Mucosa of rectum (tissue), 2 donors: ENCODE measurements at regions not wholly inside any gene's neighbourhood (a gene's known extent, or its start where the extent isn't known, plus 50 kb on each side); places are given as distances from the start of the nearest gene placed in this dataset.
"Not testable (repeated sequence)": the region's sequence is repeated elsewhere in the genome, so short reads cannot be mapped to it uniquely, and the experiment has no call there.

Experiments used
- H3K27ac ChIP-seq, 2 donors: one replicate each; pipeline ENCODE4 v1.7.0; 2013; ENCODE audit warnings: inconsistent platforms in 2 of 2, low read depth in 2 of 2, low read length in 2 of 2
- H3K27me3 ChIP-seq, 2 donors: one replicate each; pipeline ENCODE4 v1.7.0; 2013; ENCODE audit warnings: low read length in 2 of 2; ENCODE audit not compliant: control insufficient read depth in 2 of 2, insufficient read depth in 2 of 2
- H3K36me3 ChIP-seq, 2 donors: one replicate each; pipeline ENCODE4 v1.7.0; 2013; ENCODE audit warnings: low read length in 2 of 2; ENCODE audit not compliant: control insufficient read depth in 2 of 2, insufficient read depth in 2 of 2
- H3K4me1 ChIP-seq, 2 donors: one replicate each; pipeline ENCODE4 v1.7.0; 2013; ENCODE audit warnings: low read length in 2 of 2, mild to moderate bottlenecking in 1 of 2; ENCODE audit not compliant: control insufficient read depth in 2 of 2, insufficient read depth in 2 of 2
- H3K4me3 ChIP-seq, 2 donors: one replicate each; pipeline ENCODE4 v1.7.0; 2013; ENCODE audit warnings: low read length in 2 of 2
- H3K9ac ChIP-seq, 2 donors: one replicate each; pipeline ENCODE4 v1.7.0; 2013; ENCODE audit warnings: low read length in 2 of 2, low read depth in 1 of 2, mild to moderate bottlenecking in 1 of 2
- H3K9me3 ChIP-seq, 2 donors: one replicate each; pipeline ENCODE4 v1.7.0; 2013; ENCODE audit warnings: low read length in 2 of 2; ENCODE audit not compliant: control insufficient read depth in 2 of 2
- donor health status: healthy.
- donor health status: Normal muscosa, but diverticular disease.

DNA sequence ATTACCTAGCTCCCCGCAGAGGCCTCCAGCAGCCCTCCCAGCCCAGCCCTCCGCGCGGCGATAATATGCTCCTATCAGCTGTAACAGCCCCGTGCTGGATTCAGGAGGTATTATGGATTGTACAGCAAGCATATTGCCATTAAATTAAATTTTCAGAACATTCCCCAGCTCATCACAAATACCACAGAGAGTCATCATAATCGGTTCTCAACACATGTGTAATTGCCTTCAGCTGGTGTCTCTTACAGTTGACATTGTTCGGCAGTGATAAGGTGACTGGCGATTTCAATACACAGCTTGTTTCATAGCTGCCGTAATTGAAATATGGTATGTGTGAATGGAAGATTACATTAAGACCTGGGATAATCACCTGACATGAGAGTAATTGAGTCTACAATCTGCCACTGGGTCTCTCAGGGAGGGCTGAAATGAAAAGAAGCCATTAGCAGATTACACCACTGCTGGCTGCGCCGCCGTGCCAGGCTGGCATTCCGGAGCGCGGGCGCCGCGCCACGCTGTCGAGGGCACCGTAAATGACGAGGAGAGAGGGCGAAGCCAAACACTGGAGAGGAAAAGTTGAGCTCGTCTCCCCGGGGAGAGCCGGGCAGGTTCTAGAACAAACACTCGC is 549.4 kb upstream of the SALL3 start:
- H3K9me3 ChIP-seq: peaks cover 0 to 5% of the 10 kb centered on the region in 2 donors
- H3K4me1 ChIP-seq: no peaks in the 10 kb centered on the region
- H3K27ac ChIP-seq: no peak overlapping the region
- no peak overlapping the region for H3K4me3 ChIP-seq
- no peaks in the 10 kb centered on the region for H3K27me3 ChIP-seq
- H3K9ac ChIP-seq: no peak overlapping the region
- no peaks in the 10 kb centered on the region for H3K36me3 ChIP-seq

DNA sequence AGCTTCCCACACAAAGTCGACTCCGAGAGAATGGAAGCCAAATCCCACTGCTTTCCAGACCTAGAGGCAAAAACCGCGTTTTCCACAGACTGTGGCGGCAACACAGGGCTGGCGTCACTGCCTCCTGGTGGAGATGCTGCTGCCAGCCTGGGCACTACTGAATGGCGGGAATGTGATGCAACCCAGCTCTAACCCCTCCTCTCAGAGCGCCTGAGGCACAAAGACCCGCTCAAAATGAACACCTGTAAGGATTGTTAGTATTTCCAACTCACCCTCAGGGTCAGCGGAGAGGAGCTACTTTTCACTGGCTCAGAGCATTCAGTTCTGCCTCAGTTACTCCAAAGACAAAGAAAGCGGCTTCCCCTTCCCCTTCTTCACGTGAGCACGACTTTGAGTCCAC is 548.0 kb upstream of the SALL3 start:
- Histone ChIP-seq H3K4me3 (no peak overlapping the region), H3K9ac (no peak overlapping the region), H3K27me3 (no peaks in the 10 kb centered on the region), H3K9me3 (peaks cover 0 to 5% of the 10 kb centered on the region in 2 donors), H3K27ac (no peak overlapping the region), H3K36me3 (no peaks in the 10 kb centered on the region), H3K4me1 (no peaks in the 10 kb centered on the region)

DNA sequence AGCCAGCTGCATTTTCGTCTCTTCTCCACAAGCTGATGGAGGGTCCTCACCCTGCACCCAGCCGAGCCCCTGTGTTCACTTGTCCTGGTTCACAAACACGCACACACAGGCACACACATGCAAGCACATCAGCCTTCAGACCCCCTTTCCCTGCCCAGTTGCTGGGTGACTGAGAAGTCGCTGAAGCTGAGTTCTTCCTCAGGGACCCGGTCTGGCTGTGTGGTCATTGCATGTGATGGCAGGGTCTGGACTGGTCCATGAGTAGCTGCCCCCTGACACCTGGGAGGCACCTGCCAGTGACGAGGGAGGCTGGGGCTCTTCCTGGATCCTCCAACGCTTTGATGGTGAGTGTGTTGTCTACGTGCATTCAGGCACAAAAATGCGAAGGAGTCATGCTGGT is 546.1 kb upstream of the SALL3 start:
- H3K27ac ChIP-seq: no peak overlapping the region
- H3K27me3 ChIP-seq: no peaks in the 10 kb centered on the region
- H3K9me3 ChIP-seq: peaks cover 0 to 5% of the 10 kb centered on the region in 2 donors
- H3K4me1 ChIP-seq: no peaks in the 10 kb centered on the region
- no peaks in the 10 kb centered on the region for H3K36me3 ChIP-seq
- H3K4me3 ChIP-seq: no peak overlapping the region
- no peak overlapping the region for H3K9ac ChIP-seq

DNA sequence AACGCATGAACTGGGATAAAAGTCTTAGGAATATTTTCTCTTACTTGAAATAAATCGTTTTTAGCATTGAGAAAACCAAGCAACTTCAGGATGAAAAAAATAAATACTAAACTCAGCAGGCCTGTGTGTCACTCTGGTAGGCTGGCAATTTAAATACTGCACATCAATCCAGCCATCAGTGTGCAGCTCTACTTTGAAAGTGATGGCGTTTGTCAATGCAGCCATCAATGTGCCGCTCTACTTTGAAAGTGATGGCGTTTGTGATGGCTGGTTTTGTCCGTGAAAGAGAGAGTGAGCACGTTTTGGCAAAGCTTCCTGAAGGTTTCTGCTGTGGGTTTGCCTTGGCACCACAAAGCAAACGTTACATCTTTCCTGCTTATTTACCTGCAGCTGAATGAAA is 543.5 kb upstream of the SALL3 start:
- H3K4me3 ChIP-seq: no peak overlapping the region
- H3K9ac ChIP-seq: no peak overlapping the region
- peaks cover 0 to 3% of the 10 kb centered on the region in 2 donors for H3K9me3 ChIP-seq
- H3K27ac ChIP-seq: no peak overlapping the region
- H3K4me1 ChIP-seq: no peaks in the 10 kb centered on the region
- H3K27me3 ChIP-seq: no peaks in the 10 kb centered on the region
- H3K36me3 ChIP-seq: no peaks in the 10 kb centered on the region

DNA sequence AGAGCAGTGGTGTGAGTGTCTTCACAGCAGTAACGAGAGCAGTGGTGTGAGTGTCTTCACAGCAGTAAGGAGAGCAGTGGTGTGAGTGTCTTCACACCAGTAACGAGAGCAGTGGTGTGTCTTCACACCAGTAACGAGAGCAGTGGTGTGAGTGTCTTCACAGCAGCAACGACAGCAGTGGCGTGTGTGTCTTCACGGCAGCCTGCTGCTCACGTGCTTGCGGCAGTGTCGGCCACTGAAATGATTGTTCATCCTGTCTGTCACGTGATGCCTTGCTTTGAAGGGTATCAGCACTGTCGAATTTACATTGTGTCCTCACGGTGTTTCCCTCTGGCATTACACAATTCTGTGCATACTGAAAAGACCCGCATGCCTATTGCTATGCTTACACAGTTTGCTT is 541.4 kb upstream of the SALL3 start:
- not testable (repeated sequence) for H3K9ac ChIP-seq, H3K4me1 ChIP-seq, H3K36me3 ChIP-seq, H3K27ac ChIP-seq, H3K27me3 ChIP-seq, H3K9me3 ChIP-seq, H3K4me3 ChIP-seq

DNA sequence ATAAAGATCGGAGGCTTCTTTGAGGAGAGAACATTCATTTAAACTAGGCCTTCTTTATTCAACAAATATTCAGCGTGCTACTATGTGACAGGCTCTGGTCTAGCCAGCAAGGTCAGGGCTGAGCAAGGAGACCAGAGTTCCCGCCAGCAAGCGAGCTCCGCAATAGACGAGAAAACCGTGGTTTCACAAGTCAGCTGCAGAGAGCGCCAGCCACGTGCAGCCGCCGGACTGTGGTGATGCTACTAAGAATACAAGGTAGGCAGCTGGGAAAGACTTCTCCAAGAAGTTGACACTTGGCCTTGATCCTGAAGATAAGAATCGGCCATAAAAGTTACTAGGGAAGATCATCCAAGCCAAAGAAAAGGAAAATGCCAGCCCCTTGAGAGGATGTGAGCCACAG is 533.7 kb upstream of the SALL3 start:
- Histone ChIP-seq H3K36me3 (no peaks in the 10 kb centered on the region), H3K9ac (no peak overlapping the region), H3K27me3 (no peaks in the 10 kb centered on the region)

DNA sequence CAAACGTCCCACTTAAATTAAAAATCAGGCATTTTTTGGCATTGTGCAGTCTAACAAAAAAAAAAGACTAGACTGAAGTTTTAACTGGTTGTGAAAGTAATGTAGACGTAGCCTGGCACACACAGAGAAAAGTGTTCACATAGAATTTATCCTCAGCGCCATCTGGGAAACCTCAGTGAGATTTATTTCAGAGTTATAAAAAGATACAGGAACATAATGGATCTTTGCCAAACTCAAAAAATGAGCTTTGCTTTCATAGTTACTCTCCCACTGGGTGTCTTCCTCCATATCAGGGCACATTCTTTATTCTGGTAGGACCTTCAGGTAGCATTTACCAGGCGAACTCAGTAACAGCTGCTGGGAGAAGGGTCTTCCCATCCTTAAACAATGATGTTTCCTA is 532.4 kb upstream of the SALL3 start:
- Histone ChIP-seq H3K9me3 (peaks cover 0 to 3% of the 10 kb centered on the region in 2 donors), H3K9ac (no peak overlapping the region), H3K4me1 (no peaks in the 10 kb centered on the region), H3K27ac (no peak overlapping the region), H3K27me3 (no peaks in the 10 kb centered on the region), H3K36me3 (no peaks in the 10 kb centered on the region), H3K4me3 (no peak overlapping the region)

More for the DNA sequence above, 533.7 kb upstream of the SALL3 start:
- Histone ChIP-seq H3K4me3 (no peak overlapping the region), H3K27ac (no peak overlapping the region), H3K9me3 (peaks cover 0 to 3% of the 10 kb centered on the region in 2 donors), H3K4me1 (no peaks in the 10 kb centered on the region)

DNA sequence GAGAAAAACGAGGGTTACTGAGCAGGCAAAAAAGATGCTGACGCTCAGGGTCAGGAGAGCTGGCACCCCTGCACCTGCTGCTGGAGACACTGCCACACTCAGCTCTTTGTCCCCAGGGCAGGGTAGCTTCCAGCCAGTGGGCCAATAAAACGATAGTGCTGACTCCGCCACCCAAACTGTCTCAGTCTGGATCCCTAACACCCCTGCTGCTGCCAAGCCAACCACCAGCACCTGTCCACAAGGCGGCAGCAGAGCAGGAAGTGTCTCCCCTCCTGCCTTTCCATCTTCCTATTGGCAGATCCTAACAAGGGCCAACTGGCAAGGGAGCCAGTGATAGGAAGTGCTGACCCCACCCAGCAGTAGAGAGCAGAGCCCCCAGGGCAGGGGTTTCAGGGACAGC is 531.5 kb upstream of the SALL3 start:
- H3K4me3 ChIP-seq: no peak overlapping the region
- H3K4me1 ChIP-seq: no peaks in the 10 kb centered on the region
- H3K27me3 ChIP-seq: no peaks in the 10 kb centered on the region
- peaks cover 0 to 3% of the 10 kb centered on the region in 2 donors for H3K9me3 ChIP-seq
- H3K27ac ChIP-seq: no peak overlapping the region
- H3K36me3 ChIP-seq: no peaks in the 10 kb centered on the region
- H3K9ac ChIP-seq: no peak overlapping the region

DNA sequence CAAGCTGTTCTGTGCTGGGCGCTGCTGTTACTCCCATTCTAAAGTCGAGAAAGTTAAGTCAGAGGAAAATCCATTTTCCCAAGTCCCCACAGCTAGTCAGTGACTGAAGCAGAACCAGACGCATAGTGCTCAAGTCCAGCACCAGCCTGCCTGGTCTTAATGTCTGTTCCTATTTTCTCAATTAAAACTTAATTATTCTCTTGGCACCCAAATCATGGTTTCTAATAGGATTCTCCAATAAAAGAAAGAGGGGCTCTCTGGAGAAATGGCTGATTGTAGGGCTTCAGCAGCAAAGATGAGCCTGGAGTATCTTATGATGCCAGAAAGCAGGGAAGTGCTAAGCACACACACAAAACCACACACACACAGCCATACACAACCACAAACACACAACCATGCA is 531.0 kb upstream of the SALL3 start:
- H3K36me3 ChIP-seq: no peaks in the 10 kb centered on the region
- H3K9ac ChIP-seq: no peak overlapping the region
- H3K27me3 ChIP-seq: no peaks in the 10 kb centered on the region
- H3K27ac ChIP-seq: no peak overlapping the region
- peaks cover 0 to 3% of the 10 kb centered on the region in 2 donors for H3K9me3 ChIP-seq
- no peak overlapping the region for H3K4me3 ChIP-seq
- no peaks in the 10 kb centered on the region for H3K4me1 ChIP-seq

DNA sequence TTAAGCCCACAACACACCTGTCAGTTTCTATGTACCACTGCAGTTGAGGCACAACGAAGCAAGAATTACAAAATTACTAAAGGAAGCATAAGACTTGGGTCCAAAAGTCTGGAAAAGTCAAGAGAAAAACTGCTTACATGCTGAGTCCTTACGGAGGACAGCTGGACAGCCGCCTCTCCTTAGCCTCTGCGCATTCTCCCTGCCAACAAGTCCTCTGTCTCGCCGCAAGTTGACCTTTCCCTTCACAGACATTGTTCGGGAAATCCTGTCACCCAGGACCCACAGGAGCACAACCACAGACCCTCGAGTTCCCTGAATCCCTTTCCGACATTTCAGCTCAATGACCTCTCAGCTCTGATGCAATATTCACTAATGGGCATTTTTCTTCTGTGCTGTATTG is 525.4 kb upstream of the SALL3 start:
- H3K9ac ChIP-seq: no peak overlapping the region
- no peak overlapping the region for H3K27ac ChIP-seq
- no peaks in the 10 kb centered on the region for H3K27me3 ChIP-seq
- H3K4me3 ChIP-seq: no peak overlapping the region
- no peaks in the 10 kb centered on the region for H3K4me1 ChIP-seq
- H3K36me3 ChIP-seq: no peaks in the 10 kb centered on the region
- peaks cover 0 to 3% of the 10 kb centered on the region in 2 donors for H3K9me3 ChIP-seq

DNA sequence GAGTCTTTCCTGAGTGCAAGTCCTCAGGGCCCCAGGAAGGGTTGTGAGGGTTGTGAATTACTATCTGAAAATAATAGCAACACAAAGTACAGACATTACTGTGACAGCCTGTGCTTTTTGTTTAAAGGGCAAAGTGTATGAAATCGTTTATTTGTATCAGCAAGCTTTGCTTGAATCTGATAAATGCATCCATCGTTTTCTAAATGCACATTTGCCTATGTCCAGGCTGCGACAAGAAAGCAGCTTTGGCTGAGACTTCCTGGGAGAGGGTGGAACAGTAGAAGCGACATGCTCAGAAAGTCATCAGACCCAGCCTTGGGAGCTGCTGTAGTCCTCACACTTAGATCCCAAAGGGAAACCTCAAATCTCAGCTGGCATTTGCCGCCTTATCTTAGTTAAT is 524.2 kb upstream of the SALL3 start:
- no peak overlapping the region for H3K4me3 ChIP-seq
- no peak overlapping the region for H3K27ac ChIP-seq
- no peak overlapping the region for H3K9ac ChIP-seq
- H3K27me3 ChIP-seq: no peaks in the 10 kb centered on the region
- no peaks in the 10 kb centered on the region for H3K36me3 ChIP-seq
- H3K4me1 ChIP-seq: no peaks in the 10 kb centered on the region
- no peaks in the 10 kb centered on the region for H3K9me3 ChIP-seq
